Nephron progenitor cell (in vitro differentiated cells): ENCODE measurements at regions not wholly inside any gene's neighbourhood (a gene's known extent, or its start where the extent isn't known, plus 50 kb on each side); places are given as distances from the start of the nearest gene placed in this dataset.
A peak's percentile ranks its signal among the peaks of the same experiment; 100 is the strongest.

ENCODE experiments used
- DNase-seq: peaks from one replicate; pipeline ENCODE4 v3.0.0; 2021
- H3K27ac Mint-ChIP-seq: 2 replicates; pipeline ENCODE4 v1.8.0; 2021; ENCODE audit warnings: mild to moderate bottlenecking, moderate library complexity, mixed read lengths
- H3K27me3 Mint-ChIP-seq: 2 replicates; pipeline ENCODE4 v1.8.0; 2021; ENCODE audit warnings: mild to moderate bottlenecking, low read depth, mixed read lengths; ENCODE audit not compliant: poor library complexity
- H3K36me3 Mint-ChIP-seq: 2 replicates; pipeline ENCODE4 v1.8.0; 2021; ENCODE audit warnings: low read depth, mixed read lengths
- H3K4me1 Mint-ChIP-seq: 2 replicates; pipeline ENCODE4 v1.8.0; 2021; ENCODE audit warnings: mixed read lengths
- H3K4me3 Mint-ChIP-seq: 2 replicates; pipeline ENCODE4 v1.8.0; 2021; ENCODE audit warnings: mild to moderate bottlenecking, moderate library complexity, mixed read lengths
- H3K9me3 Mint-ChIP-seq: 2 replicates; pipeline ENCODE4 v1.8.0; 2021; ENCODE audit warnings: mild to moderate bottlenecking, moderate library complexity, mixed read lengths
- CTCF ChIP-seq: fragments of 200-600 bp; sonication (generic); IDR thresholded peaks from 2 replicates; pipeline ENCODE4 v1.5.0; 2021; ENCODE audit warnings: antibody characterized with exemption

GRCh38 chr15:99450896-99451358, 114.9 kb upstream of the MEF2A start:
- DNase-seq: no peak
- H3K4me3 Mint-ChIP-seq: no peak overlapping the region
- H3K9me3 Mint-ChIP-seq: no peaks in the 10 kb centered on the region
- peaks cover 3% of the 10 kb centered on the region for H3K27me3 Mint-ChIP-seq
- peak overlapping the region; percentile 61 for H3K27ac Mint-ChIP-seq
- no peaks in the 10 kb centered on the region for H3K36me3 Mint-ChIP-seq
- no peak for TF ChIP-seq CTCF
- H3K4me1 Mint-ChIP-seq: peaks cover 42% of the 10 kb centered on the region

DNA sequence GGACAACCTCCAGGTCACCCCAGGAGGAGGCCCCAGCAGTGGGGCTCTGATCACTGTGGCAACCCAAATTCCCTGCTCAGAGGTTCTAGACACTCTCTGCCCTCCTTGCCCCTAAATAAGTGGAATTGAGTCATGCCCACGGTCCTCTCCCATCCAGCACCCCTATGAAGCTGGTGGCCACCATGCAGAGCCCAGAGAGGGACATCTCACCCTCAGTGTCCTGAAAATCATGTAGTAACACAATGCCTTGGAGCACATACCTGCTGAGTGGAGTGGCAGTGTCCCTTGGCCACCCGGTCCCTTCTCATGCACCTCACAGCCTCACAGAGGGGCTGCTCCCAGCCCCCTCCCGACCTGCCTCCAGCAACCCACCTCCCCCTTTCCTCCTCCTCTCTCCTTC, 114.3 kb upstream of the MEF2A start:
- Mint-ChIP-seq H3K36me3 (no peaks in the 10 kb centered on the region), H3K4me1 (peaks cover 42% of the 10 kb centered on the region), H3K9me3 (no peaks in the 10 kb centered on the region), H3K27me3 (peaks cover 3% of the 10 kb centered on the region), H3K4me3 (no peak overlapping the region), H3K27ac (no peak overlapping the region)
- TF ChIP-seq CTCF: no peak
- DNase-seq: no peak

- Mint-ChIP-seq H3K4me3 (no peak overlapping the region), H3K4me1 (peaks cover 42% of the 10 kb centered on the region), H3K27me3 (peaks cover 3% of the 10 kb centered on the region), H3K9me3 (no peaks in the 10 kb centered on the region), H3K27ac (no peak overlapping the region), H3K36me3 (no peaks in the 10 kb centered on the region)
- DNase-seq: no peak
- no peak for TF ChIP-seq CTCF
Measured at GRCh38 chr15:99452010-99452409, 113.8 kb upstream of the MEF2A start.

GRCh38 chr15:99452728-99453636, 112.8 kb upstream of the MEF2A start:
- Mint-ChIP-seq H3K27ac (no peak overlapping the region), H3K4me1 (peaks cover 38% of the 10 kb centered on the region), H3K9me3 (no peaks in the 10 kb centered on the region), H3K27me3 (peaks cover 3% of the 10 kb centered on the region), H3K36me3 (no peaks in the 10 kb centered on the region), H3K4me3 (no peak overlapping the region)
- no peak for DNase-seq
- TF ChIP-seq CTCF: no peak

DNA sequence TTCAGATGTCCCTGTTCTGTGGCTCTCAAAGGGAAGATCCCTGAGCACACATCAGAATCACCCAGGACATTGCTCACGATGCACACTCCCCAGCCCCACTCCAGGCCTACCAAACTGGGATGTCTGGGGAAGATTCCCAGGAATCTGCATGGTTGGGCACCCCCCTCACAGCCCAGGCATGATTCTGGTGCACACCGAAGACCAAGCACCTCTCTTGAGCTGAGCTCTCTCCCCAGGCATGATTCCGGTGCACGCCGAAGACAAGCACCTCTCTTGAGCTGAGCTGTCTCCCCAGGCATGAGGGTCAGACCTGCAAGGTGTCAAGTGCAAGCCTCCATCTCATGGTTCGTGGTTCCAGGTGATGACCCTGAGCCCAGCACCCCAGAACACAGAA, 112.2 kb upstream of the MEF2A start:
- DNase-seq: no peak
- Mint-ChIP-seq H3K4me1 (peaks cover 32% of the 10 kb centered on the region), H3K36me3 (no peaks in the 10 kb centered on the region), H3K4me3 (no peak overlapping the region), H3K27me3 (peaks cover 3% of the 10 kb centered on the region), H3K9me3 (peaks cover under 1% of the 10 kb centered on the region), H3K27ac (no peak overlapping the region)
- no peak for TF ChIP-seq CTCF
